Esophagus muscularis mucosa (tissue), 2 donors: ENCODE measurements at regions not wholly inside any gene's neighbourhood (a gene's known extent, or its start where the extent isn't known, plus 50 kb on each side); places are given as distances from the start of the nearest gene placed in this dataset.

Experiments used
- EP300 ChIP-seq: sonication (generic); formaldehyde crosslinking; IDR thresholded peaks from one replicate; pipeline ENCODE4 v1.6.1; 2017; ENCODE audit warnings: antibody characterized with exemption
- POLR2A ChIP-seq: fragments of 450-650 bp; IDR thresholded peaks from one replicate; pipeline ENCODE4 v1.6.1; 2017; ENCODE audit warnings: antibody characterized with exemption, moderate library complexity, mild to moderate bottlenecking, low read depth

GRCh38 chr6:63415286-63415685, 95.5 kb upstream of the LGSN start:
- TF ChIP-seq POLR2A = no peak
- no peak for TF ChIP-seq EP300
